H1 (cell line): ENCODE measurements at regions not wholly inside any gene's neighbourhood (a gene's known extent, or its start where the extent isn't known, plus 50 kb on each side); places are given as distances from the start of the nearest gene placed in this dataset.

Source experiments
- CBX8 ChIP-seq: fragments of 300-800, 300-1000 bp; sonication (generic); IDR thresholded peaks from 2 replicates; pipeline ENCODE4 v1.7.1; 2016; ENCODE audit warnings: low read depth, low read length, borderline replicate concordance
- TBP ChIP-seq: IDR thresholded peaks from 2 replicates; pipeline ENCODE4 v1.6.1; 2011; ENCODE audit warnings: low read depth, low read length, improper control_type of control experiment
- YY1 ChIP-seq: IDR thresholded peaks from 2 replicates; pipeline ENCODE4 v1.6.1; 2011; ENCODE audit warnings: low read depth, mild to moderate bottlenecking, low read length

DNA sequence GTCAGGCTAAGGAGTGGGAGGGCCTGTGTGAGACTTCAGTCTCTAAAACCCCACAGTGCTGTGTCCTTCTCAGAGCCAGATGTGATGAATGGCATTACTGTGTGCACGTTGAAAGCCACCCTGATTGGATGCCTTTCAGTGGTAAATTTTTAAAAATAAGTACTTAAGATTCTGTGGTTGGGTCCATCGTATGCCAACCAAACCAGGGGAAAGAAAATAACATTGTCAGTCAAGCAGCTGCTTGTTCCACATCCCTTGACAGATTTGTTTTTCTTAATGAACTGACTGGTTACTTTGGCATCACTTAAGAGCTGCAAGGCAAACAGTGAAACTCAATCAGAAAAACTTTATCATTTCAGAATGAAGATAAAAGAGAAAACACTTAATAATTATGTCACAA is 334.0 kb upstream of the NT5E start:
- no peak for TF ChIP-seq CBX8
- TF ChIP-seq YY1: no peak
- no peak for TF ChIP-seq TBP
